ENCODE measurements at regions not wholly inside any gene's neighbourhood (a gene's known extent, or its start where the extent isn't known, plus 50 kb on each side); places are given as distances from the start of the nearest gene placed in this dataset.
"Not testable (repeated sequence)": the region's sequence is repeated elsewhere in the genome, so short reads cannot be mapped to it uniquely, and the experiment has no call there.

DNA sequence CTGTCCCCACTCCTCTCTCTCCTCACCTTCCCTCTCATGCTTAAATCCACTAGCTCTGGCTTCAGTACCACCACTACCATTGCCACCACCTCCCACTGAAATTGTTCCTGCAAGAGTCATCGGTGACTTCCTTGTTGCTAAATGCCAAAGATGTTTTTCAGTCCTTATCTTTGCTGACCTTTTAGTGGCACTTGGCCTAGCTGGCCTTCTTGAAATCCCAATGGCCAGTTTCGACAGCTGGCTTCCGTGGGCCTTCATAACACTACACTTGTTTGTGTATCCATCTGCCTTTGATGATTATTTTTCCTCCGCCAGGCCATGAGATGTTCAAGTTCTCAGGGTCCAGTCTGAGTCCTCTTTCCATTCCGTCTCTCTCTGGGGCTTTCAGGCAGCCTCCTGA, 118.2 kb upstream of the NANOS1 start:
- in situ Hi-C loops (cut with HindIII; ENCODE audit: low sequenced_read_pairs): no loop called here

DNA sequence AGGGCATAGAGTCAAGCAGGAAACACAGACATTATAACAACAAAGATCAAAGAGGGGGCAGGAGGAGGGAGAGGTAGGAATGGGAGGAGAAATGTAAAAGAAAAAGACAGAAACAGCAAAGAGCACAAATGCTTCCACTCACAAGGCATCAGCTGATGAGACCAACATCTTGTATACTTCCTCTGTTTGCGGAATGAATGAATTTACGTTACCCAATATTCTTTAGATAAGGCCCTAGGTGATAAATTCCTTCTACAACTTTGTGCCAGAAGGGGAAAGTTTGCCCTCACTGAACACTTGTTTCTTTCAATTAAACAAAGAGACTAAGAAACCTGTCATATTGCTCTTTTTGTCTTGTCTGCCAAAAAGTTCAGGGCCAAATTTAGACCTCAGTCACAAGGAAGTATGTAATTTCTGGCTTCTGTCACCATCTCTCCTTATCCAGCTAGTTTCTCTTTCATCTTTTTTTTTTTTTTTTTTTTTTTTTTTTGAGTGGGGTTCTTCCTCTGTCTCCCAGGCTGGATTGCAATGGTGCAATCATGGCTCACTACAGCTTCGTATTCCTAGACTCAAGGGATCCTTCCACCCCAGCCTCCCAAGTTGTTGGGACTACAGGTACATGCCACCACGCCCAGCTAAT, 116.4 kb upstream of the NANOS1 start:
- in situ Hi-C loops (cut with HindIII; ENCODE audit: low sequenced_read_pairs): no loop called here

DNA sequence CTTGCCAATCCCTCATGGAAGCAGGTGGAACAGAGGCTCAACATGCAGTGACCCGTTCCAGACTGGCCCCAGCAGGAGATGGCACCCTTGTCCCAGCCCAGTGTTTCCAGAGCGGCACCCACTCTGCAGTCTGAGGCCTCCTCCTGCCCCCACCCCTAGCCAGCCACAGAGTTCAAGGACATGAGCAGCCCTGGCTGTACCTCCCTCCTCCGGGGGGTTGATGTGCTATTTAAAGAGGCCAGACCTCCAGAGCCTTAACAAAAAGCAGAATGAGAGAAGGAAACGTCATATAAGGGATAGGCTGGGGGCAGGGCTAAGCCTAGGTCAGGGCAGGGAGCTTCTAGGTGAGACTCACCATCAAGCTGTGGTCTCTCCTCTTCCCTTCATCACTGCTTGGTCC, 115.7 kb upstream of the NANOS1 start:
- in situ Hi-C loops (cut with HindIII; ENCODE audit: low sequenced_read_pairs): no loop called here

DNA sequence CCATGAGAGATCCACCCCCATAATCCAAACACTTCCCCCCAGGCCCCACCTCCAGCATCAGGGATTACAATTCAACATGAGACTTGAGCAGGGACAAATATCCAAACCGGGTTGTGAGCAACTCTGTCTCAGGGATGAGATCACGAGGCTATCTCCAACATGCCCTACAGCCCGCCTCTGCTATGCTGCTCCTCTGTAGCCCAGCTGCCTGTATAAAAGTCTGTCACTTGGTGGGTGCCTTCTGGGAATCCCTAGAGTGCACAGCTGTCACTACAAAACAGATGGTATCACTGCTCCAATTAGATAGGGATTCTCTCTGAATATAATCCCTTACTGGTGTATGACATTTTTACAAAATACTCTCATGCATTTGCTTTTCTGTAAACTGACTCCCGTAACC, 114.9 kb upstream of the NANOS1 start:
- in situ Hi-C loops (cut with HindIII; ENCODE audit: low sequenced_read_pairs): no loop called here

DNA sequence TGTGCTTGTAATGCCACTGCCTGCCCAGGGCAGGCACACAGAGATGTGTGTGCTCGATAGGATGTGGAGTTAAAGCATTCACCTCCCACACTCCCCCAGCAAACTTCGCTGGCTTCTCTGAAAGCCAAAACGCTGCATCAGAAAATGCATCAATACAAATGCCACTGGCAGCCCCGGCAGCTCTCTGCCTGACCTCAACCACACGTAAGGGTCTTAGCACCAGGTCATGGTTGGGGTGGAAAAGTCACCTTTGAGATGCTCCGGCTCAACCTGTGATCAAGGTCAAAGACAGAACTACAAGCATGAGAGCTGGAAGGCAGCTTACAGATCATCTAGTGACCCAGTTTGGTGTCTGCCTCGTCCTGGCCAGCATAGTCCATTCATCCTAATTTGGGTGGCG, 114.4 kb upstream of the NANOS1 start:
- in situ Hi-C loops (cut with HindIII; ENCODE audit: low sequenced_read_pairs): no loop called here

DNA sequence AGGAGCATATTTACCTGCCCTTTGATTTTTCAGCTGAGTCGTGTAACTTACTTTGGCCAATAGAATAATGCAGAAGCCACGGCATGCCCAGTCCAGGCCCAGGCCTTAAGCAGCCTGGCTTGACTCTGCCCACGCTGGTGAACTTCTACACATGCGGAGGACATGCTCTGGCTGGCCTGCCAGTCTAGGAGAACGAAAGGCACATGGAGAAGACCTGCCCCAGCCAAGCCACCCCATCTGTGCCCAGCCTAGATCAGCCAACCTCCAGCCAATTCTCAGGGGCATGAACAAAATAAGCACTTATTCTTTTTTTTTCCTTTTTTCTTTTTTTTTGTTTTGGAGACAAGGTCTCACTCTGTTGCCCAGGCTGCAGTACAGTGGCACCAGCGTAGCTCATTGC, 112.7 kb upstream of the NANOS1 start:
- in situ Hi-C loops (cut with HindIII; ENCODE audit: low sequenced_read_pairs): no loop called here

DNA sequence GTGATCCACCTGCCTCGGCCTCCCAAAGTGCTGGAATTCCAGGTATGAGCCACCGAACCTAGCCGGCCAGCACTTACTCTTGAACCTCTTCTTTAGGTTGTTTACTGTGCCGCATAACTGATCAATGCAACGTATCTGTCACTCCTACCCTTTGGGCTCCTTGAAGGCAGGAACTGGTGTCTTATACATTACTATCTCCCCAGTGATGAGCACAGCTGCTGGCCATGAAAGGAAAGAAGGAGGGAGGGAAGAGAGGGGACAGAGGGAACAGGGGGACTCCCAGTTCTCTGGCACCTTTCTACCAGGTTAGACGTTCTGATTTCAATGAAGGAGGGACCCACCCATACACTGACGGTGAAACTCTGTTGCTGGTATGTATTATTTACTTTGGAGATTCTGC, 111.8 kb upstream of the NANOS1 start:
- in situ Hi-C loops (cut with HindIII; ENCODE audit: low sequenced_read_pairs): no loop called here

DNA sequence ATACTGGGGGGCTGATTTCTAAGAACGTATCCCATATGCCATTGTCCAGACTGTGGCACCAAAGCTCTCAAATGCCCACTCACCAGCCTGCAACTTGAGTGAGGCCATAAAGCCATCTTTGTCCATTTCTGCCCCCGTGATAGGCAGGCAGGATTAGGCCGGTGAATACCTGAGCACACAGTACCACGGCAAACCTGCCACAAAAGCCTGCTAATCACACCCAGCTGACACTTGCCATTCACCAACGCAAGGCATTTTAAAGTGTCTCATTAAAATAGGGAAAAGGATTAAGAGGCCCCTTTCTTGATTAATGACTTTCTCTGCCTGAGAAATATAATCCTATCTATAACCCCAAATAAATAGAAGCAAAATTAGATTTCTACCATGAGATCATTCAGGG, 111.4 kb upstream of the NANOS1 start:
- in situ Hi-C loops (cut with HindIII; ENCODE audit: low sequenced_read_pairs): no loop called here

DNA sequence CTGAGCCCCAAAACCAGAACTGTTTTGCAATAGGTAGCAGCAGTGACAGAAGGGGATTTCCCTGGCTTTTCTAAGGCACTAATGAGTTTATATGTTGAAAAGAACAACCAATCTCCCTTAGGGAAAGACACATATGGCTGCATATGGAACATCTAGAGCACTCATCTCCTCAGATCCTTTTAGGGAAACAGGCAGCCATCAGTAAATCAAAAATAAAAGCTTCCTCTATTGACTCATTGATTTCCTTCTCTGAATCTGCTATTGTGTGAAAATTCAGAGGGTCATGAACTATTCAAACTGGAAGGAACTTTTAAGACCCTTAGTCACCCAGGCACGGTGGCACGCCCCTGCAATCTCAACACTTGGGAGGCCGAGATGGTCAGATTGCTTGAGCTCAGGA, 110.9 kb upstream of the NANOS1 start:
- in situ Hi-C loops (cut with HindIII; ENCODE audit: low sequenced_read_pairs): no loop called here

DNA sequence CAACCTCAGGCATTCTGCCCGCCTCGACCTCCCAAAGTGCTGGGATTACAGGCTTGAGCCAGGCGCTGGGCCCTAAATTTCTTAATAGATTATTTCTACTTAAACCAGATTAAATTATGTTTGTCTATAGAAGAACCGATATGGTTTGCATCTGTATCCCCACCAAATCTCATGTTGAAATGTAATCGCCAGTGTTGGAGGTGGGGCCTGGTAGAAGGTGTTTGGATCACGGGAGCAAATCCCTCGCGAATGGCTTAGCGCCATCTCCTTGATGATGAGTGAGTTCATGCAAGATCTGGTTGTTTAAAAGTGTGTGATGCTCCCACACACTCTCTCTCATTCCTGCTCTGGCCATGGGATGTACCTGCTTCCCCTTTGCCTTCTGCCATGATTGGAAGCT, 109.3 kb upstream of the NANOS1 start:
- in situ Hi-C loops (cut with HindIII; ENCODE audit: low sequenced_read_pairs): loop anchor here (5.0 kb wide), 1 partner anchor 33 kb away; no protein-coding TSS in a partner anchor

DNA sequence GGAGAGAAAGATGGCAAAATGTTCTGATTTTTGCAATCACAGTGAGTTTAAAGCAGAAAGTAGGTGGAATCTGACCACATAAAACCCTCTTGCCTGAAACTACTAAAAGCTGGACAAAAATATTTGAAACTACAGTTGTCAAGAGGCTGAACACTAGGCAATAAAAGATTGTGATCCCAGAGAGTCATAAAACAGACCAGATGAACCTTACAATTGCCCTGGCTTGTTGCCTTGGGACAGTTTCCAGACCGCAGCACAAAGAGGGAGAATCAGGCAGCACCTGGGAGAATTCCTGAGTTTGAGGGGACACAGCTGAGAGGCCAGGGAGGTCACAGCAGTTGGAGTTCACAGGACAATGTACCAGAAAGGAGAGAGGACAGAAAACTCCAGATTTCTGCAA, 107.3 kb upstream of the NANOS1 start:
- in situ Hi-C loops (cut with HindIII; ENCODE audit: low sequenced_read_pairs): loop anchor here (5.0 kb wide), 1 partner anchor 35 kb away; no protein-coding TSS in a partner anchor

DNA sequence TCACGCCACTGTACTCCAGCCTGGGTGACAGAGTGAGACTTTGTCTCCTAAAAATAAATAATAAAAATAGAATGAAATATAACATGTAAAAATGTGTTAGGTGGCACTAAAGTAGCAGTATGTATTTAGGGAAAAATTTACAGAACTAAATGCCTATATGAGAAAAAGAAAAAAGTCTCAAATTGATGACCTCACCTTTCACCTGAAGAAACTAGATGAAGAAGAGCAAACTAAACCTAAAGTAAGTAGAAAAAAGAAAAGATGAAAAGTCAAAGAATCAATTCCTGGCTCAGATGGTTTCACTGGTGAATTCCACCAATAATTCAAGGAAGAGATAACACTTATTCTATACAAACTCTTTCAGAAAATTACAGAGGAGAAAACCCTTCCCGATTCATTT, 106.5 kb upstream of the NANOS1 start:
- in situ Hi-C loops (cut with HindIII; ENCODE audit: low sequenced_read_pairs): loop anchor here (5.0 kb wide), 1 partner anchor 36 kb away; no protein-coding TSS in a partner anchor

DNA sequence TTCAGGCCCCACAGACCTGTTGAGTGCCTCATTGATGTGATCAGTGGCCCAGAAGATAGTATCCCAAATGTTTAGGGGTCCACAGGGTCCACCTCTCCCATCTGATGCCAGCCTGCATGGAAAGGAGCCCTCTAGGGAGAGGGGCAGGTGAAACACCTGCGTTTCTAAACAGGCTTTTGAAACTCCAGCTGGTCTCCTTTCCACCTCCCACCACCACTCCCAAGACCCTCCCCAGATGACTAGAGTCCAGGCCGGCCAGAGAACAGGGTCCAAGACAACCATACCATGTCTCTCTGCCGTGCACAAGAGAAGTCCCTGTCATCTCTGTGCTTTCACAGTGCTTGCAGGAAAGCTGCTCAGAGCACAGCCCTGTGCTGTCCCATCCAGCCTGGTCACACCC, 105.0 kb upstream of the NANOS1 start:
- in situ Hi-C loops (cut with HindIII; ENCODE audit: low sequenced_read_pairs): loop anchor here (5.0 kb wide), 1 partner anchor 37 kb away; no protein-coding TSS in a partner anchor

DNA sequence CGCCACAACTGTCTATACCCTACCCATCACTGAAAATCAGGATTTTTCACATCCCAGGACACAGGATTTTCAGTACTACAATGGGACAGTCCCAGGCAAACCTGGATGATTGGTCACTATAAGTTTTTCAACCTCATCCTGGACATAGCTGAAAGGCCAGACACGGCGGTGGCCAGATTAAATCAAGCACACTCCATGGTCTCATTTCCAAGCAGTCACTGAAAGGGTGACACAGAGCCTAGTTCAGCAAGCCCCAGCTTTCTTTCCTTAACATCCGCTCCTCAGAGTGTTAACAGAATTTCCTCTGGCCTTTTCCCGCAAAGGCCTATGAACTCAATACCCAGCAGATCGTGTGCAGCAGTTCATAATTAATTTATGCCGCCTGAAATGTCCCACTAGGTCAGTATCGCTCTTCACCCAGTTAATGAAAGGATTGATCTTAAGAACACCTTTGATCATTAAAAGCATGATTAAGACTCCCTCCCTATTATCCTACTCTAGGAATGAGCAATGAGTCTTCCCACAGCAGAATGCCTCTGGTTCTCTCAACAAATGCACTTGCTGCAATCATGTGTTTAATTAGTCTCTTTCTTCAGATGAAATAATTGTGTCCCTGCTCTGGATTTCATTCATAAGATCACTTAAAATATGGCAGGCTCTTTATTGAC, 104.0 kb upstream of the NANOS1 start:
- in situ Hi-C loops (cut with HindIII; ENCODE audit: low sequenced_read_pairs): no loop called here

DNA sequence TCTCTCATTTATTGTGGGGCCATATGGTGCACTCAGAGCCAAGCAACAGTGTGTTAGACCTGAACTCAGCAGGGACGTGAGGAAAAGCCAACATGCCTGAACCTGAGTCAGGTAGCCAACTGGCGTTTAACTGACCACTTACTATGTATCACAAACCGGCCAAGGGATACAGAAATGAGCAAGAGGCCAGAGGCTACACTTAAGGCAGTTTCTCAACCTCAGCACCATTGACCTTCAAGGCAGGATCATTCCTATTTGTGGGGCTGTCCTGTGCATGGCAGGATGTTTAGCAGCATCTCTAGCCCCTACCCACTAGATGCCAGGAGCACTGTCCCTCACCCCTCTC, 103.5 kb upstream of the NANOS1 start:
- in situ Hi-C loops (cut with HindIII; ENCODE audit: low sequenced_read_pairs): no loop called here

DNA sequence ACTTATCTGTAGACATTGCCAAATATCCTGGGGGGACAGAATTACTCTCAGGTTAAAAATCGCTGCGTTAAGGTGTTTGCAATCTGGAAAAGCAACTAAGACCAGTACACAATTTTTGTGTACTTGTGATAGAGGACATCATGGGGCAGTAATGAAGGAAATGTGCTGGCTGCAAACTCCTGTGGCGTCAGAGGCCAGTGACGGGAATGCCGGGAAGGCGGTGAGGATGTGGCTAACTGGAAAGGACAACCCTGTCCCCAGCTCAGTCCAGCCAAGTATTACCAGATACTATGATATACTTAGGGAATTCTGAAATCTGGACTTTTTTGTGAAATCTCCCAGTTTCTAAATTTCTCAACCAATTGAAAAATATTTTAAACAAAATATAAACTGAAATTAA, 103.1 kb upstream of the NANOS1 start:
- in situ Hi-C loops (cut with HindIII; ENCODE audit: low sequenced_read_pairs): no loop called here

DNA sequence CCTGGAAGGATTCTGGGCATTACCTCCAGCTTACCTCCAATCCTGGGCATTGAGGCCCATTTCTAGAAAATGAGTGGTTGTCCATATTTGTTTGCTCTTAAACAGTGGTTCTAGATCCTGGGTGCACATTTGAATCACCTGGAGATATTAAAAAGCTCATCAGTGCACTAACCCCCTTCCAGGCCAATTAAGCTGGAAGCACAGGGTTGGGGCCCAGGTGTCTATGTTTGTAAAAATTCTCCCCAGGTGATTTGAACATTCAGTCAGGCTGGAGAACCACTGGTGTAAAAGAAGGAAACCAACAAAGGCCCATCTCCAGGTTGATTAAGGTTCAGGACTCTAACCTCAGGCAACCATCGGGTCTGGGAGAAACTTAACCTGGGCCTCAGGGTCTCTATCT, 102.6 kb upstream of the NANOS1 start:
- in situ Hi-C loops (cut with HindIII; ENCODE audit: low sequenced_read_pairs): no loop called here

DNA sequence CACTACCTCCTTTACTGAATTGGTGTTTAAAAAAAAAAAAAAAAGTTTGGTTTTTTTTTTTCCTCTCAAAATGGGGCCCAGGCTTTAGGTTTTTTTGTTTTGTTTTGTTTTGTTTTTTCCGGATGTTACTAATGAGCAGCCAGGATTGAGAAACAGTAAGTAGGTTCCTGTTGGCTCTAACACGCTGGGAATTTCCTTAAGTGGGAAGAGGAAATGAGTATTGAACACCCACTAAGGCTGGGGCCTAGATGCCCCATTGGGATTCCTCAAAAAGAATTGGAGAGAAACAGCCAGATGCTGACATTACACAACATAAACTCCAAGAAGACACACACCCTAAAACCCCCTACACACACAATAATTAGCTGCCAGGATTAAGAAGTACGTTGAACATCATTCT, 102.2 kb upstream of the NANOS1 start:
- in situ Hi-C loops (cut with HindIII; ENCODE audit: low sequenced_read_pairs): no loop called here

DNA sequence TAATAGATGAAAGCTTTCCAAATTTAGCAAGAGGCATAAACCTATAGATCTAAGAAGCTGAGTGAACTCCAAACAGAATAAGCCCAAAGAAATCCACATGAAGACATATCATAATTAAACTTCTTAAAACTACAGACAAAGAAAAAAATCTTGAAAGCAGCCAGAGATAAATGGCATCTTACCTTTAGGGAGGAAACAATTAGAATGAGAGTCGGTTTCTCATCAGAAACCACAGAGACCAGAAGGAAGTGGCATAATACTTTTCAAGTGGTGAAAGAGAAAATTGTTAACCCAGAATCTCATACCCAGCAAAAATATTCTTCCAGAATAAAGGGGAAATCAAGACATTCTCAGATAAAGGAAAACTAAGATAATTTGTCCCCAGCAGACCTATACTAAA, 98.9 kb upstream of the NANOS1 start:
- in situ Hi-C loops (cut with HindIII; ENCODE audit: low sequenced_read_pairs): no loop called here

DNA sequence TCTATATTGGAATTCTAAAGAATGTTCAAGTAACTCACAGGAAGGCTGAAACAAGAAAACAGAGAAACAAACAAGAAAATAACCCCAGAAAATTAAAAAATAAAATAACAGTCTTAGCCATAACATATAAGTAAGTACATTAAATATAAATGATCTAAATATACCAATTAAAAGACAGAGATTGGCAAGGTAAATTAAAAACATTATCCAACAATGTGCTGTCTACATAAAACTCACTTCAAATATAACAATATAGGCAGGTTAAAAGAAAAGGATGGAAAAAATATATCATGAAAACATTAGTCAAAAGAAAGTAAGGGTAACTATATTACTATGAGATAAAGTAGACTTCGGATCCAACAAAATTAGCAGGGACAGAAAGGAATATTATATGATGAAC, 98.1 kb upstream of the NANOS1 start:
- in situ Hi-C loops (cut with HindIII; ENCODE audit: low sequenced_read_pairs): no loop called here

DNA sequence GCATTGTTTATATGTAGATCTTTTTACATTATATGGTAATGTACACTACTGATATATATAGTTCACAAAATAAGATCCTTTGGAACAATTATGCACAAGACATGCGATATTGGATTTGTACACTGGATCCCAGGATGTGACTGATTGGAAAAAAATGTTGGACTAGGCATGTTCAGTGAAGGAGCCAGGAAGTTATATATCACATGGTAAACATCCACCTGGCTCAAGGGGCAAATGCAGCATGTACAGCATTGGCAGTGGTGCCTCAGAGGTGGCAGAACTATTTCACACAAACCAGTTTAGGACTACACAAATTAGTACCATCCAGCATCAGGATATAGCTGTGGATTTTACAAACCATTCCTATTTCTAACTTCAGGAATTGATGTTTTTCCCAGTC, 97.4 kb upstream of the NANOS1 start:
- in situ Hi-C loops (cut with HindIII; ENCODE audit: low sequenced_read_pairs): not testable (repeated sequence)

DNA sequence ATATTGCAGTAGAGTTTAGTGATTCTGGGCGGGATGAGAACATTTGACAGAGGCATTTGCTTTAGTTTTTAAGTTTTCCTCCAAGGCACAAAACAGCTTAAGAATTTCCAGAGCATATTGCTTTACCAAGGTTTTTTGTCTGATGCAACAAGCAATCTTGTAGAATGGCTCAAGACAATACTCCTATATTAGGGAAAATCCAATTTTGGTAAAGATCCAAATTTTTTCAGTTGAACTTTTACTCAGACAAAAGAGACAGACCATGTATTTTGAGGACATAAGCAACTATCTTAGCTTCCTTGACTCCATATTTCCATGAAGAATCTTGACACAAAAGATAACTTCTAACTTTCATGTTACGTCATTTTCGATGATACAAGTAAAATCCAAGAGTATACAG, 92.3 kb upstream of the NANOS1 start:
- in situ Hi-C loops (cut with HindIII; ENCODE audit: low sequenced_read_pairs): no loop called here
